ENCODE measurements at regions not wholly inside any gene's neighbourhood (a gene's known extent, or its start where the extent isn't known, plus 50 kb on each side); places are given as distances from the start of the nearest gene placed in this dataset.
"Not testable (repeated sequence)": the region's sequence is repeated elsewhere in the genome, so short reads cannot be mapped to it uniquely, and the experiment has no call there.

DNA sequence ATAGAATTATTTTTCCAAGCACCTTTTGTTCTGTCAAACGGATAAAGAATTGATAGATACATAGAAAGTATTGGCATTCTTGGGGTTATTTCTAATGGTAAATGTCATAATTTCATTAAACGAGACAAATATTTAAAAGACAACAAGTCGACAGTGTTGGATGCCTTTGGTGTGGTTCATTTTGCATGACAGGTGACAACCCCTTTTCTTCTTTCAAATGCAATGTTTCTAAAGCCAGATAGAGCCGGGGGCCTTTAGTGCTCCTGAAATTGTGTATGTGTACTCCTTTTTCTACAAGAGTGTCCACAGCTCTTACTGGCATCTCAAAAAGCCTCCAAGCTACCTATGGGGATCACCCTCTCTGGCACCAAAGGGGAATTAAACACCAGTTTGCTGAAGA, 350.8 kb upstream of the ID2 start:
- WGBS, 2 donors: 69 to 82% methylated on average over 4 of the region's 4 CpGs
- no peak overlapping the region for H3K4me3 ChIP-seq
- FAIRE-seq (no peak), DNase-seq (no peak), ATAC-seq (no peak)
- H3K27me3 ChIP-seq: no peaks in the 10 kb centered on the region
- TF ChIP-seq, protein P1, sequence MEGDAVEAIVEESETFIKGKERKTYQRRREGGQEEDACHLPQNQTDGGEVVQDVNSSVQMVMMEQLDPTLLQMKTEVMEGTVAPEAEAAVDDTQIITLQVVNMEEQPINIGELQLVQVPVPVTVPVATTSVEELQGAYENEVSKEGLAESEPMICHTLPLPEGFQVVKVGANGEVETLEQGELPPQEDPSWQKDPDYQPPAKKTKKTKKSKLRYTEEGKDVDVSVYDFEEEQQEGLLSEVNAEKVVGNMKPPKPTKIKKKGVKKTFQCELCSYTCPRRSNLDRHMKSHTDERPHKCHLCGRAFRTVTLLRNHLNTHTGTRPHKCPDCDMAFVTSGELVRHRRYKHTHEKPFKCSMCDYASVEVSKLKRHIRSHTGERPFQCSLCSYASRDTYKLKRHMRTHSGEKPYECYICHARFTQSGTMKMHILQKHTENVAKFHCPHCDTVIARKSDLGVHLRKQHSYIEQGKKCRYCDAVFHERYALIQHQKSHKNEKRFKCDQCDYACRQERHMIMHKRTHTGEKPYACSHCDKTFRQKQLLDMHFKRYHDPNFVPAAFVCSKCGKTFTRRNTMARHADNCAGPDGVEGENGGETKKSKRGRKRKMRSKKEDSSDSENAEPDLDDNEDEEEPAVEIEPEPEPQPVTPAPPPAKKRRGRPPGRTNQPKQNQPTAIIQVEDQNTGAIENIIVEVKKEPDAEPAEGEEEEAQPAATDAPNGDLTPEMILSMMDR (IDR thresholded peaks at IDR 0.05): no peak
- no peaks in the 10 kb centered on the region for H3K9me3 ChIP-seq
- peaks cover 0 to 3% (median 0%) of the 10 kb centered on the region in 3 donors for H3K4me1 ChIP-seq
- H3K36me3 ChIP-seq: no peaks in the 10 kb centered on the region
- H3K27ac ChIP-seq: no peak overlapping the region
- intact Hi-C loops (cut with DNase I): no loop called here

DNA sequence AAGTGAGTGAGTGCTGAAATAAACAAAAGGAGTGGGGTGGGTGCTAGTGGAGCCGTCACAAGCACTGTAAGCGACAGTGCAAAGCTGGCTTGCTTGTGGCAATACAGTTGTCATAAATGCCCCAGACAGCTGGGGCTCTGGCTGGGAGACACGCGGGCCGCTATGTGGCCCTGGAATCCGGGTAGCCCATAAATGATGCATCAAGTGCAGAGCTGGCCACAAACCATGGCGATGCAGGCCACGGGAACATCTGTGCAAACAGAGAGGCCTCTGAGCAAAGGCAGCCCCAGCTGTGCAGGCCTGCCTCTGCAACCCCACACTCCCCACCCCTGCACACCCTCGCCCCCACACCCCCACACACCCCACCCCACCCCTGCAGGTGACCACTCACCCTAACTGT, 349.2 kb upstream of the ID2 start:
- 85 to 89% methylated on average over 8 to 9 of the region's 9 CpGs for WGBS, 2 donors
- H3K4me1 ChIP-seq: peaks cover 0 to 3% (median 0%) of the 10 kb centered on the region in 3 donors
- ATAC-seq: no peak
- TF ChIP-seq, protein P1 (IDR thresholded peaks at IDR 0.05): no peak
- DNase-seq: no peak
- intact Hi-C loops (cut with DNase I): no loop called here
- no peak overlapping the region for H3K4me3 ChIP-seq
- no peaks in the 10 kb centered on the region for H3K27me3 ChIP-seq
- H3K36me3 ChIP-seq: no peaks in the 10 kb centered on the region
- H3K9me3 ChIP-seq: no peaks in the 10 kb centered on the region
- no peak for FAIRE-seq
- no peak overlapping the region for H3K27ac ChIP-seq

DNA sequence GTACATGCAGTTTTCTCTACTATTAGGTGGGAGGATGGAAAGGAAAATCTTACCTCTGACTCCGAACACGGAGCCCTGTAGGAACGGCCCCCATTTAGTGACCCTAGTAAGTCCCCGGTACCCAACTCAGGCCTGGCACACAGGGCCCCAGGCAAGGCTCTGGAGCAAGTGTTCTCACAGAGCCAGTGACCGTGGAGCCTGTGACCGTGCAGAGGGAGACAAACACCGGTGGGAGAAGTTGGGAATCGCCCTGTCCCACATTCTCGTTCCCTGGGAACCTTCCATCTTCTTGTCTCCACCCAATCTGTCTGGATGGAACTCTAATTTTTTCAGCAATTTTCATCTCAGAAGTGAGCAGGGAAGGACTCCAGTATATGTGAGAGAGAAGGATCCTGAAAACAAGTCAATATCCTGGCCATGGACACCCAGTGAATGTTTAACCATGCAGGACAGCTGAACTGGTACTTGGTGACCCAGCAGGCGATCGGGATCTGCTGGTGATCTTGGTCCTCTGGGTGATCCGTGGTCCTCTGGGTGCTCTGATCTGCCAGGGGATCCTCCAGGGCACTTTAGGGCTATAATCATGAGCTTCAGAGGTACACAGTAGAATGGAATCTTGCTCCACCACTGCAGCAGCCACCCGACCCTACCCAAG, 348.6 kb upstream of the ID2 start:
- FAIRE-seq (no peak), DNase-seq (no peak), ATAC-seq (no peak)
- Histone ChIP-seq H3K27ac (no peak overlapping the region), H3K27me3 (no peaks in the 10 kb centered on the region), H3K4me3 (no peak overlapping the region), H3K9me3 (no peaks in the 10 kb centered on the region), H3K4me1 (peaks cover 0 to 3% (median 0%) of the 10 kb centered on the region in 3 donors), H3K36me3 (no peaks in the 10 kb centered on the region)
- intact Hi-C loops (cut with DNase I): no loop called here
- TF ChIP-seq, protein P1 (IDR thresholded peaks at IDR 0.05): no peak
- WGBS, 2 donors: 90 to 94% methylated on average over 13 of the region's 13 CpGs

DNA sequence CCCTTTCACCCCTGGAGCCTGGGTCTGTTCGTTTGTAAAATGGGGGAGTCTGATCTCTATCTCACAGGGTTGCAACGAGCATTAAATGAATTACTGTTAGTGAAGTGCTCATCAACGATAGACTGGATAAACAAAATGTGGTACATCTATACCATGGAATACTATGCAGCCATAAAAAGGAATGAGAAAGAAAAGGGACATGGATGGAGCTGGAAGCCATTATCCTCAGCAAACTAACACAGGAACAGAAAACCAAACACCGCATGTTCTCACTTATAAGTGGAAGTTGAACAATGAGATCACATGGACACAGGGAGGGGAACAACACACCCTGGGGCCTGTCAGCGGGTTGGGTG, 348.0 kb upstream of the ID2 start:
- FAIRE-seq; DNase-seq; H3K4me1 ChIP-seq; H3K27ac ChIP-seq; intact Hi-C loops (cut with DNase I); ATAC-seq; H3K36me3 ChIP-seq; H3K4me3 ChIP-seq; H3K9me3 ChIP-seq; H3K27me3 ChIP-seq: not testable (repeated sequence)
- WGBS, 2 donors: 81 to 89% methylated on average over 5 of the region's 5 CpGs

DNA sequence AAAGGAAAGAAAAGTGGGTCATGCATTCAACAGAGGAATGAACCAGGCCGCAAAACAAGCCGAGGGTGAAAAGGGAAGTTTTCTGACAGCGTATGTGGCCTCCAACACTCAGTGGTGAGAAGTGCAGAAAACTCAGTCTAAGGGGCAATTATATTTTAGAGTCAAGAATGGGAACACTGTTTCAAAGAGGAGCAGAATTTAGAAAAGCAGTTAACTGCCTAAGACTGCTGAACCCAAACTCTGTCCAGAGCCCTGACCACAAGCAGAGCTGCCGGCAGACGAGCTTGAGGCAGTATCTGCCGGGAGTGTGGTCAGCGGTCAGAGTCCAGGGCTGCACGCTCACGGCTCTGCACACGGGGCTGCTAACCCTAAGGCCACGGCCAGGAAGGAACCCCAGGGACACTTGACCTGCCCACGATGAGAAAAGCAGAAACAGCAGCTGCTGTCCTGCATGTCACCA, 347.0 kb upstream of the ID2 start:
- 79 to 84% methylated on average over 12 of the region's 12 CpGs for WGBS, 2 donors
- ATAC-seq: no peak
- TF ChIP-seq, protein P1 (IDR thresholded peaks at IDR 0.05): no peak
- no peak for FAIRE-seq
- Histone ChIP-seq H3K27me3 (no peaks in the 10 kb centered on the region), H3K4me3 (no peak overlapping the region), H3K36me3 (no peaks in the 10 kb centered on the region), H3K27ac (no peak overlapping the region), H3K9me3 (no peaks in the 10 kb centered on the region), H3K4me1 (peaks cover 0 to 3% (median 0%) of the 10 kb centered on the region in 3 donors)
- no peak for DNase-seq
- intact Hi-C loops (cut with DNase I): no loop called here
